GM18858 (cell line): ENCODE measurements at regions not wholly inside any gene's neighbourhood (a gene's known extent, or its start where the extent isn't known, plus 50 kb on each side); places are given as distances from the start of the nearest gene placed in this dataset.
A peak's percentile ranks its signal among the peaks of the same experiment; 100 is the strongest.
"Not testable (repeated sequence)": the region's sequence is repeated elsewhere in the genome, so short reads cannot be mapped to it uniquely, and the experiment has no call there.

ENCODE experiments used
- ATAC-seq: cut with Tn5 transposase; IDR thresholded peaks from one replicate; pipeline ENCODE4 v1.9.1; 2021; ENCODE audit not compliant: unreplicated experiment

DNA sequence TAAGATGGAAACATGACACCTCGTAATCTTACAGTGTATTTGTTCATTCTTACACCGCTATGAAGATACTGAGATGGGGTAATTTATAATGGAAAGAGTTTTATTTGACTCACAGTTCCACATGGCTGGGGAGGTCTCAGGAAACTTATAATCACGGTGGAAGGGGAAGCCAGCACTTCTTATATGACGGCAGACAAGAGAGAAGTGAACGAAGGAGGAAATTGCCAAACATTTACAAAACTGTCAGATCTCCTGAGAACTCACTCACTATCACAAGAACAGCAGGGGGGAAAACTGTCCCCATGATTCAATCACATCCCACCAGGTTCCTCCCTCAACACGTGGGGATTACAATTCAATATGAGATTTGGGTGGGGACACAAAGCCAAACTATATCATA is 282.3 kb downstream of the HGF start:
- ATAC-seq: no peak

DNA sequence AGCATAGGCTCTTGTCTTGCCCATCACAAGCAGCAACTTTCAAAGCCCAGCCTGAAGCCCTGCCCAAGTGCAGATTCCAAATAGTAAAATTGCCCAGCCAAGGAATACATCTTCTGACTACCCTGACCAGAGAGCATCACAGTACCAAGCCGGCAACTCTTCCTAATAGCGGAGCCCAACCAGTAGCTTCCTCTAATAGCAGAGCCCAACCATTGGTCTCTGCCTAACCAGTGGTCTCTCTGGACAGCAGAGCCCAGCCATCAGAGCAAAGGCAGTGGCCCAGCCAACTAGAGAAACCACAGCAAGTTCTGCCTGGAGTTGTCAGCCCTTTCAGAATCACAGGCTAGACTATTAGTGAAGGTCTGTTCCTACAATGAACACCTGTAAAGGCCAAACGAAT is 285.6 kb downstream of the HGF start:
- ATAC-seq: no peak

DNA sequence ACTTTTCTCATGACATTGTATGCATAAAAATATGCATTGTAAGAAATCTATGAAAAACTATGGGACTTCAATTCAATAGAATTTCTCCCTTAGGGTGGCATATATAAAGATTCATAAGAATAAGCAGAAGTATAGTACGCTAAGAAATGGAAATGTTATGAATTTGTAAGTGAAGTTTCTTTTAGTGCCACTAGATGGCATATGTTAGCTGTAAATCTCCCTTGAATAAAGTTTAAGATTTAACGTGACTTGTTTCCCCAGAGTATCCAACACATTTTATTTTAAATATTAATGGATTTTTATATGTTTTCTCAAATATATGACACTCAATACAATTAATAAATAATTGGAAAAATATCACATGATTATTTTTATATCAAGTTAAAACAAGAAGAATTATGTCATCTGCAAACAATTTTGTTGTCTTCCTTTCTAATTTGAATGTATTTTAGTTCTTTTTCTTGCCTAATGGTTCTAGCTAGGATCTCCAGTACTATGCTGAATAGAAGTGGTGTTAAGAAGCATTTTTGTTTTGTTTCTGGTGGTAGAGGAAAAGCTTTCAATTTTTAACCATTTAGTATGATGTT is 287.2 kb downstream of the HGF start:
- ATAC-seq: peak; percentile 78

DNA sequence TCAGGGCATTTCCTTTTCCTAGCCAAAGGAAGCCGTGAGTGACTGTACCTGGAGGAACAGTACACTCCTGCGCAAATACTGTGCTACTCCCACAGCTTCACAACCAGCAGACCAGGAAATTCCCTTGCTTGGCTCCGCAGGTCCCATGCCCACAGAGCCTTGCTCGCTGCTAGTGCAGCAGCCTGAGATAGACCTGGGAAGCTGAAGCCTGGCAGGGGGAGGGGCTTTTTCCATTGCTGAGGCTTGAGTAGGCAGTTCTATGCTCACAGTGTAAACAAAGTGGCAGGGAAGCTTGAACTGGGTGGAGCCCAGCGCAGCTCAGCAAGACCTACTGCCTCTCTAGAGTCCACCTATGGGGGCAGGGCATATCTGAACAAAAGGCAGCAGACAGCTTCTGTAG is 291.2 kb downstream of the HGF start:
- ATAC-seq: no peak

DNA sequence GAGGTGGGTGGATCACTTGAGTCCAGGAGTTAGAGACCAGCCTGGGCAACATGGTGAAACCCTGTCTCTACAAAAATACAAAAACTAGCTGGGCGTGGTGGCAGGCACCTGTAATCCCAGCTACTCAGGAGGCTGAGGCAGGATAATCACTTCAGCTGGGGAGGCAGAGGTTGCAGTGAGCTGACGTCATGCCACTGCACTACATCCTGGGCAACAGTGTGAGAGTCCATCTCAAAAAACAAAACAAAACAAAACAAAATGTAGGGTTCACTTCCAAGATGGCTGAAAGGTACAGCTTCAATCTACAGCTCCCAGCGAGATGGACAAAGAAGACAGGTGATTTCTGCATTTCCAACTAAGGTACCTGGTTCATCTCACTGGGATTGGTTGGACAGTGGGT is 291.6 kb downstream of the HGF start:
- not testable (repeated sequence) for ATAC-seq

DNA sequence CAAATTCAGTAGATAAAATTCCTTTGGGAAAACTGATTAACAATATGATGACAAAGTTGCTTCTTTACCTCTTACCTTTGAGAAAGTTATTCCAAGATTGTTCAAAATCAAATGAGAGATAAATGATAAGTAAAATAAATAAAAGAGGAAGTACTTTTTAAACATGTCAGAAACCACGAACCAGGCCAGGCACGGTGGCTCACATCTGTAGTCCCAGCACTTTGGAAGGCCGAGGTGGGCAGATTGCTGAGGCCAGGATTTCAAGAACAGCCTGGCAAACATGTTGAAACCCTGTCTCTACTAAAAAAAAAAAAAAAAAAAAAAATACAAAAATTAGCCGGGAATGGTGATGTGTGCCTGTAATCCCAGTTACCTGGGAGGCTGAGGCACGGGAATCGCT is 296.6 kb downstream of the HGF start:
- no peak for ATAC-seq

DNA sequence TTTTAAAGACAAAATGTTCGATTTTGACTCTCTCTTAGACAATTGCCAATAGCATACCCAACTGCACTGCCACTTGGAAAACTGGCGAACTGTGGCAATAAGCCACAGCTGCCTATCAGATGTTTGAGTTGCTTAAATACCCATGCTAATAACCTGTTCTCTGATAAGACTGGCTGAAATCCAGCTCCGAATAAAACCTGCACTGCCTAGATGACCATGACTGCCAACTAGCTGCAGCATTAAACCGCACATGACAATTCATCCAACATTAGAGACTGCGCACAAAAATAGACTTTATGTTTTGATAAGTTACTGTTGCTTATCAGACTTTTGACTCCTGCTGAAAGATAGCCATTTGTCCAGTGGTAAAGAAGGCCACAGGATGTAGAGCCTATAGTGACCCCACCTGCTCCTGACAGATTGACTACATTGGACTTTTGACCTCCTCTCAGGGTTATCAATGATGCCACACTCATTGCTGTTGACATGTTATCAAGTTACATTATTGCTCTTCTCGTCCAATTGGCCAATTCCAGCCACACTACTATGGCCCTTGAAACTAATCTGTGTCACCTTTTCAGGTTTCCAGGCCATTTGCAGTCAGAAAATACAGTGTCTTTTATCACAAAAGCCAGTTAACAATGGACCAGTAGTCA is 299.0 kb downstream of the HGF start:
- ATAC-seq: no peak

DNA sequence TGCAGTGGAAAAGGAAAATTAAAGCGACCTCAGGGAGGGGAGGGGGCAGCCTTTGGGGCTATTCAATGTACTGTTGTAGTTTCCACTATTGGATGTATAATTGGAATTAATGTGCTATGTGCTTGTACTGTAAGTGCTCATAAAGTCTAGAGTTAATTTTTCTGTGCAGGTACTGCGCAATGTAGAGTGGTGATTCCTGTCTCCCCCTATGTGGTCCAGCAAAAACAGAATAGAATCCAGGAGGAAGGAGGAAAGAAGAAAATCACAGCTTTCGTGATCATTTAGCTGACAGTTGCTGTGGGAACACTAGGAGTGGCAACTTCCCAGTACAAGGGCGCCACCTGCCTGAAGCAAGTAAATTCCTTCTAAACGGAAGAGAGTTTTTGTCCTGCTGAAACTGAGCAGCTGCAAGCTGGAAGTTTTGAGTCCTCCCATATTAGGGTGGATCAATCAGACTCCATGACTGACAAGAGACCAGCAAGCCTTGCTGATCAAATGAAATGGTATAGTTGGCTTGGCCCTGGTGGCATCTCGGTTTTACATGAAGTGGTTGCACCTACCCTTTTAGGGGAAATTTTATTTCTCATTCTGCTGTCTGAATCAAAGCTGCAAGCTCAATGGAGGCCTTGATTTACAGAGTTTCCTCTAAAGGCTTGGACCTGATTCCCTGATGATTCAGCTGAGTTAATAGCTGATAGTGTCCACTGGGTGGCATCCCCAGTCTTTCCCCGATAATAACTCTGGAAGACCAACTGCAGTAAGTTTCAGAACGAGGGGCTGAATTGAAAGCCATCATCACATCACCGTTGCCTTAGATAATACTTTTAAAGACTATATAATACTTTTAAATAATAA is 299.8 kb downstream of the HGF start:
- peak; percentile 74 for ATAC-seq

DNA sequence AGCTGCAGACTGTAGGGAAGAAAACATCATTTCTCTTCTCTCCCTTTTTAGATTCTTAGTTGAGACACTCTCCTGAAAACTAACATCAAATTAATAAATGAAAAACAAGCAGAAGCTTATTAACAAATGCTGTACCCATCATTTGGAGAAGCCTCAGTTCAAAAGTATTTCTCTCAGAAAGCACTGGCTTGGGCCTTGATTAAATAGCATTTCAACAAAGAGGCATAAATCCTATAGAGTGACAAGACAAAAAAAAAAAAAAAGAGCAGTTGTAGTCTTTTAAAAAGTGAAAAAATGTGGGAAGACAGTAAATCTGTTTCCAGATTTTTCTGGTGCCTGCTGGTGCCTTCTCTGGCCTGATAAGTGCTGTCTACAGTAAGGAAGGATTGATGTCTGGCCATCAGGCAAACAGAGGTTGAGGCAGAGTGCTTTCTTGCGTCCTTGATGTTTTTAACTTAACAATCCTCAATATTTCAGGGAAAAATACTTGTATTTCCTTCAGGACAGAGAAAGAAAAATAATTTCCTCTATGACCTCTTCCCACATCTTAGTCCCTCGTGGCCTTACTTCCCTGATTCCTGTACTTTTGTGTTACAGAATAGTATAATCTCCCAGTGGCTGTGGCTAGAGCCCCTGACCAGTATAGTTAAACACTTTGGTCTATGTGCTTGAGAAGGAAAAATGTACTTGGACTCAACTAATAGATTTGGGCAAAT is 300.5 kb downstream of the HGF start:
- no peak for ATAC-seq

DNA sequence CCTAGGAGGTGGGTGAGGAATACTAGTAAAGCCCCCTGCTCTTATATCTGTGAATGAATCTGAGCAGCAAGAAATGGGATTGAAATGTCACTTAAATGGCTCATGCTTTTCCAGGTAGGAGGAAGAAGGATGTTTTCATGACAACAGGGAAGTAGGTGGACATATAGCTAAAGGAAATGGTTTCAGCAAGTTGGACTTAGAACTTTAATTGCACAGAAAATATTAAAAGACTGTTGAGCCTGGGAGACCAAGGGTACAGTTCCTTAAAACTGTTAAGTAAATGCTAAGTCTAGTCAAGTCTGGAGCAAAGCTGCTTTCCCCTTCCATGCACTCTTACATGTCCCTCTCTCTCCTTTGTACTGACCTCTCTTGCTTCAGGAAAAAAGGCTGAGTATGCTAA is 301.3 kb downstream of the HGF start:
- ATAC-seq: no peak

DNA sequence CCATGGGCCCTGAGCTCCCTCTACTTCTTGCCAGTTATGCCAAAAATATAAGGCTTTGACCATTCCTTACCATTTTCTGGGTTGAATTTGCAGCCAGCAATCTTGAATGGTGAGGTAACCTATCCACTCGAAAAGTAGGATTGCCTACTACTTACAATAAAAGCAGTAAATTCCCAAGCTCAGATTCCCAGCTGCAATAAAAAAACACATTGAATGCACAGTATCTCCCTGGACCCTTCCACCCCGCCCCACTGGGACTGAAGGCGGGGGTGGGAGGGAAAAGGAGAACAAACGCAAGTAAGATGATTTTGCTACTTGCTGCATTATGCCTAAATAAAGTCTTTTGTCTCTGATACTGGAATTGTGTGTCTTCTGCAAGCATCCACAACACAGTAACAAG is 301.9 kb downstream of the HGF start:
- ATAC-seq: no peak

DNA sequence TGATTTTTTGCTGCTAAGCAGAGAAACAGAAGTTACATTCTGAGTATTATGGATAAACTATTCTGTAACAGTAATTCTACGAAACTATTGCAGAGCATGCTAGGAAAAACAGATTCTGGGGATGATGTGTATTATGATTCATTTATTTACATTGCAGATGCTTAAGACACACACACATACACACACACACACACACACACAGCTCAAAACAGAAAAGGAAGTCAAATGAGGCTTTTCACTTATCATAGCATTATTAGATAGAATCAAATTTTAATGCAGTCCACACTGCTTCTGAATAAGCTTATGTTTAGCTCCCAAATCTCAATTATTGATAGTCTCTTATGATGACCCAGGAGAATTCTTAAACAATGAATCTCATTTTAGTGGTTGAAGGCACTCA is 307.2 kb downstream of the HGF start:
- ATAC-seq: no peak

DNA sequence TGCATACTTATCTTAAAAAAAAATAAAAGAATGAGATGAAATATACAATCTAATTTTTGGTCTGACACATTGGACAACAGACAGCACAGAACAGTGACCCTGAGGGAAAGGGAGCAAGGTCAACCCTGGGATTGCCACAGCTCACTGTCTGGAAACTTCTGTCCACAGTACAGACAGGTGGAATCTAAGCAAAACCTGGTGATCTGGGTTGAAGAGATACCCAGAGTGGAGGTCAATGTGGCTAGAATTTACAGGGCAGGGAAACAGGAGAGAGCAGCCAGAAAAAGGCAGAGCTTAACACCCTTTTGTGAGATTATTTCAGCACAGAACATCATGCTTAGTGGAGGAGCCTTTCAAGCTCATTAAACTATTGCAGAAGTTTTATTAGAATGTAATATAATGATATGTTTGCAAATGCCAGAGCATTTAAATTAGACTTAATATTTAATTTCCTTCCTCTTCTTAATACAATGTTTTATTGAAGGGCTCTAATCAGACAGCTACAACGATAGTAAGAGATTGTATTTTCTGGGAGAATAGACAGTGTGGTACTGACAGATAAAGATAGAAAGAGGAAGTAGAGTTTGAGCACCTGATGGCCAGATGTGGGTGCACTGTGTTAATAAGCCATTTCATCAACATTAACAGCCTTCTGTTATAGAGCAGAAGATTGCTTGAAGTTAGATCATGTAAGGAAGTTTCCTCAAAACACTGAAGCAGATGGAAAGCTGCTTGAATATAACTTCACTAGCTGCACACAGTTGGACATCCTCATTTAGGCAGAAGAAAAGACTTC is 309.4 kb downstream of the HGF start:
- no peak for ATAC-seq

DNA sequence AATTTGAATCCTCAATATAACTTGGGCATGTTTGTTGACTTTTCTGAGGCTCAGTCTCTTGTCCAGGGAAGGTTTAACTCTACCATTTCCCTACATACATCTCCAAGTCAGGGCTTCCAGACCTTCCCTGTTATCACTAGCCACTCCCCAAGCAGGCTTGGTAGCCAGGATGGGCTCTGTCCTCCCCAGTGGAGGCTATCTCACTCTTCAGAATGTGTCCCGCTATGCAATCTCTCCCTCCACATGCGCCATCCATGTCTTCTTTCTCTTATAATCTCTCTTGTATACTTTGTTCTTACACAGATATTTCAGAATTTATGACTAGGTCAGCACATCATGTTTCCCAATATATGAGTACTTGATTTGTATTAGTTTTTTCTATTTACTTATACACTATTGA is 310.4 kb downstream of the HGF start:
- no peak for ATAC-seq

DNA sequence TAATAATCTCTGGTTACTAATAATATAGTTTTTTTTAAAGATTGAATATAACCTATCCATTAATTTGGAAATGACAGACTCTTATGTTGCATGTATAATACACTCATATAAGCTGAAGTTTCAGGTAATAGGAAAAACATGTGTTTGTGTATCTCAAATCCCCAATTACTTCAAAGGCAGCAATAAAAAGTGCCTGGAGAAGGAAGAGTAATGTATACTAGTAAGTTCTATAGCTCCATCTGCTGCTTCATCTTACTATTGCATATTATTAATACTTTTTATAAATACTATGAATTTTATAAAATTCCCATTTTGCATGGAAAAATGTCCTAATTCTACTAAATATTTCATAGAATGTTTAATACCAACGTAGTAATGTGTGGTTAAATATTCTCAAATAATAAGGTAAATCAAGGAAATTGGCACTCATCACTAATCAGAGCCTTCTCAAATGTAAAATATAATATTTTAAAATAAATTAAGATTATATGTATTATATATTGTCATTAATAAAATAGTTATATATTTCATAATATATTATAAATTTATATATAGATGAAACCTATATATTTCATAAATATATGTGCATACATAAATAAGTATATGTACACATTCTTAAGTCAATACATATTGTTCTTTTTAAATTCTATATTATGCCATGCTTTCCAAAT is 311.9 kb downstream of the HGF start:
- no peak for ATAC-seq

DNA sequence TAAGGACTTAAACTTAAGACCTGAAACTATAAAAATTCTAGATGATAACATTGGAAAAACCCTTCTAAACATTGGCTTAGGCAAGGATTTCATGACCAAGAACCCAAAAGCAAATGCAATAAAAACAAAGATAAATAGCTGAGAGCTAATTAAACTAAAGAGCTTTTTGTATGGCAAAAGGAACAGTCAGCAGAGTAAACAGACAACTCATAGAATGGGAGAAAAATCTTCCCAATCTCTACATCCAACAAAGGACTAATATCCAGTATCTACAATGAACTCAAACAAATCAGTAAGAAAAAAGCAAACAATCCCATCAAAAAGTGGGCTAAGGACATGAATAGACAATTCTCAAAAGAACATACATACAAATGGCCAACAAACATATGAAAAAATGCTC is 316.1 kb downstream of the HGF start:
- ATAC-seq: not testable (repeated sequence)

DNA sequence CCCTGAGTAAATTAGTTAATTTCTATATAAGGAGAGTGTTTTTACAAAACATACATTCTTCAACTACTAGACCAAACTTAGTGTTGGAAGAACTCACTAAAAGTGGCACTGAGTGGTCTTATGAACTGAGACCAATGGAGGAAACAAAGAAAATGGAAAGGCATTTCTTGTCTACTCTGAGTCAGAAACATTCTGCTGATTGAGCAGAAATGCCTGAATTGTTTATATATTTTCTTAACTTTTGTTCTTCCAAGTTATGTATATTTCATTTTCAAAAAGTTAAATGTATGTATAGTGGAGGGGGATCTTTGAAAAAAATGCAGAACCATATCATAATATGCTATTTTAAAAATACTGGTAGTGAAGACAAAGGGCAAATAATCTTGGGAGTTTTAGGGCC is 320.7 kb downstream of the HGF start:
- ATAC-seq: no peak

DNA sequence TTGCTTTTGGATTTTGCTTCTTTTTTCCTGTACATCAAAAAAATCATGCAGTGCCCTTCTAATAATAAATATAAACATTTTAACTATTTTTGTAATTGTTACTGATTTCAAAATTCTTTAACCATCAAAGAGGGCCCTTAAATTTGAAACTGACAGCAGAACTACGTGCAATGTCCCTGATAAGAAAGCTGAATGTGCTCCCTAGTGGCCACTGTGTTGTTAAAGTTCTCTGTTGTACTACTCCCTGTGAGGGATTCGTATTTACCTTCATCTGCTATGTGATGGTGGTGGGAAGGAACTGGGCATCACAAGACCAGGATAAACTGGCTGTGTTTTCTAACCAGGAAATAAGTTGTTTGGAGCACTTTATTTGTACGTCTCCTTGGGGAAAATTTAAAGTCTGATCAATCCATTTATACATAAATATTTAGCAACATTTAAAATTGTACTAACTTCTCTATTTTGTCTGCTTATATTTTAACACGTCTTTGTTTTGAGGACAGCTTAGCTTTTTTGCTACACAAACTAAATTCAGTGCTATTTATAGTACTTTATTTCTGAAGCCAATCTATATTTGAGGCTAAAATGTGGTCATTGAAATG is 322.4 kb downstream of the HGF start:
- no peak for ATAC-seq

DNA sequence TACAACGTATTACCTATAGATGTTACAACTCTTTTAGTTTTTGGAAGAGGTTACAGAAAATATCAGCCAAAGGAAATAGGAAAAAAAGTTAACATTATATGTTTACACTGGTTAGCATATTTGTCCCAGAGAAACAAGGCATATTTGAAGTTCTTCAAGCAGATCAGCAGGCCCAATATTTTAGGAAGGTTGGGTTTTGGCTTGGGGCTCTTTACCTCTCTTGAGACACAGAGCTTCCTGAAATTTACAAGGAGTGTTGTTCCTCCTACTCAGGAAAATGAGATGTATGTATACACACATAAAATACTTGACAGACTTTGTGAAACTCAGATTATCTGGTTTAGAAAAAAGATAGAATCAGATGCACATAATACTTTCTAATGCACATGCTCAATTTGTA is 323.6 kb downstream of the HGF start:
- no peak for ATAC-seq

DNA sequence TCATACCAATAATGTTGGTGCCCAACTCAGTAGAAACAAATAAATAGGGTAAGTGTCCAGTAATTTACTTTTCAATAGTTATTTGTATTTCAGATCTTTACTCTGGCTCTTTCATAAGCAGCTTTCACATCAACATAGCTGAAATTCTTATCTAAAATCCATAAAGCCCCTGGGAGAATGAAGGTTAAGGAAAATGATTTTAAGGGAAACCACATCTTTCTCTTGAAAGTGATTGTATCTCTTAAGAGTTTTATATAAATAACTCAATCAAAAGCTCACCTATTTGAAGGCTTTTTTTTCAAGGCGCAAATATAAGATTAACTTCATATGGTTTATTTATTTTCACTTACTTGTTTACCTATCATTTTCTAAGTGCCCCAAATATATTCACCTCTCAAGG is 324.4 kb downstream of the HGF start:
- no peak for ATAC-seq
